Fibroblast of upper back skin (primary cell): ENCODE measurements at regions not wholly inside any gene's neighbourhood (a gene's known extent, or its start where the extent isn't known, plus 50 kb on each side); places are given as distances from the start of the nearest gene placed in this dataset.

Source experiments
- DNase-seq: peaks from one replicate; pipeline ENCODE4 v3.0.0-alpha.2; 2013

GRCh38 chr9:8186560-8186959, 387.0 kb upstream of the DMAC1 start:
- no peak for DNase-seq

DNA sequence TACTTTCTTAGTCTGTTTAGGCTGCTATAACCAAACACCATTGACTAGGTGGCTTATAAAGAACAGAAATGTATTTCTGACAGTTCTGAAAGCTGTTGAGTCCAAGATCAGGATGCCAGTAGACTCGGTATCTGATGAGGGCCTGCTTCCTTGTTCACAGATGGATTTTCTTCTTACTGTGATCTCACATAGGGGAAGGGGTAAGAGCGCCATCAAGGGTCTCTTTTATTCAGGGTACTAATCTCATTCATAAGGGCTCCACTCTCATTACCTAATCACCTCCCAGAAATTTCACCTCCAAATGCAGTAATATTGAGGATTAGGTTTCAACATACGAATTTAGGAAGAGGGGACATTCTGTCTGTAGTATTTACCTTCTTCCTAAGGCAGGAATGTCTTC, 384.0 kb upstream of the DMAC1 start:
- DNase-seq: no peak

- no peak for DNase-seq
Measured at GRCh38 chr9:8179381-8180053, 379.9 kb upstream of the DMAC1 start.

DNA sequence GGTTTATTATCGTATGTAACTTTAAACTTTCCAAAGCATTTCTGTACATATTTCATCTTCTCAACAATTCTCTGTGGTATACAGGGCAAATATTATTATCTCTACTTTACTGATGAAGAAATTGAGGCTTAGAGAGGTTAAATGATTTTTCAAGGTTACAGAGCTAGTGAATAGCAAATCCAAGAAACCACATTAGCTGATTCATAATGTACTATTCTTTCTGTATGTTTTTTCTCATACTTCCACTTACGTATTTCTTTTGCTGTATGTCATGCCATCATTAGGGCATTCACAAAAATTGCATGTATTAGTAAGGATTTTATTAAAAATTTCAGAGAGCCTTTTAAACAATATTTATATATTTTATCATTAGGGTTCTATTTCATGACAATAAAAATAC, 372.4 kb upstream of the DMAC1 start:
- no peak for DNase-seq

DNA sequence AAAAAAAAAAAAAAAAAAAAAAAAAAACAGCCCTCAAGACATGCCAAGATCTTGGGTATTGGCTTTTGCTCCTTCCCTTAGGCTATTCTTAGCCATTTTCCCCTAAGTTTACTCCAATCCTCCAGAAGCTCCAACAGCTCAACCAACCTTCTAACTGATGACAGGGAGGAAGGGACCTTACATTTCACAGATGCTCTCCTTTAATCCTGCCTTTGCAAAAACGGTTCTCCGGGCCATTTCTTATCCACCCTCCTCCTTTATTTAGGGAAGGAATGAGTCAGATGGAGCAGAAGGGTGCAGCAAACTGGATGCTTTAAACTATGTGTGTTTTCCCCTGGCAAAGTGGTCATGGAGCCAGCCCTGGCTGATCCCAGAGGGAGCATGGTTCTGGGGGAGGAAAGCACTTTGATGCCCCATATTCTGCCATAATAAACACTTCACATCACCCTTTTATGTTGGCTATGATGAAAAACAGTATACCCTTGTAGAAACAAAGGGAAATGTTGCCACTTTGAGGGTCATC, 369.4 kb upstream of the DMAC1 start:
- no peak for DNase-seq

DNA sequence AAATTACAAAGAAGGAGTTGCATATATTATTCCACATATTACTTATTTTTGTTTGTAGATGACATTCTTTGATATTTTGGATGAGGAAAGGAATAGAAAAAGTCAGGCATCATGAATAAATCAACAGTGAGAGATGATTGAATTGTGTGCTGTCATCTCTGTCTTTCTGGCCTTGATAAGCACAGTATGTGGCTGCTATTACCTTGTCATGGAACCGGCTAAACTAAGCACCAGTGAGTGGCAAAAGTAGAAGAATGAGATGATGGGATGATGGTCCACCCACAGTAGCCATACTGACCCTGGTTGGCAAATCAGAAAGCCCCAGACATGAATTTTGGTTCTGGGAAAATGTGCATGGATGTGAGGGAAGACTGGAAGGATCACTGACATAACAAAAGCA, 361.2 kb upstream of the DMAC1 start:
- no peak for DNase-seq

DNA sequence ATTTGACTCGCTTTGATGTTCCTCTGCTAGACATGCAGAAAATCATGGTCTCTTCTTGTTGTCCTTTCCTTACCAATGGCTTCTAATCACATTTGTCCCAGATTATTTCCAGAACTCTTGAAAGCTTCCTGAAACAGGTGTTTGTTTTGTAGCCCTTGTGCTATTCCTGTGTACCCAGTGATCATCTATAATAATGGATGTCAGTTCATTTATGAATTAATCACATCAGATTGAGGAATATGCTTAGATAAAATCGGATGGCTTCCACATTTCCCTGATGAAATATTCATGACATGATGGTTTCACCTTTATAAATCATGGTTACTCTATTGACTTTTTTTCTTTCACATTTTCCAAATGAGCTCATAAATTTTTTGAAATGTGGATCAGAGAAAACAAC, 359.0 kb upstream of the DMAC1 start:
- DNase-seq: no peak

- DNase-seq: no peak
Measured at GRCh38 chr9:8157683-8158324, 358.2 kb upstream of the DMAC1 start.

DNA sequence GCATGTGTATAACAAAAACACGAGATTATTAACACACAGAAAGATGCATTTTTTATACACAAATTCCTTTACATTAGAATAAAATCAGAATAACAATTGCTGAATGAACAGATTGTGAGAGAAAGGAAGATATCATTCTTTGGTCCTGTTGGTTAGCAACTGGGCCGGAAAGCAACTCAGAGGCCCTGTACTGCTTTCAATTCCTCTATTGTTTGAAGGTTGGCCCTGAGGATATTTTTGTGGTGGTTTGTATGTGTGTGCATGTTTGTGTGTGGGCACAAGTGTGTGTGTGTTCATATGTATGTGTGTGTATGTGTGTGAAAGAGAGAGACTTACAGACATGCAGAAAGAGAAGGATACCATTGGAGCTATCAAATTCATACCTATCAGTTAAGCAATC, 356.8 kb upstream of the DMAC1 start:
- DNase-seq: no peak

GRCh38 chr9:8155706-8156105, 356.1 kb upstream of the DMAC1 start:
- DNase-seq: no peak

GRCh38 chr9:8143677-8144076, 344.1 kb upstream of the DMAC1 start:
- DNase-seq: no peak

GRCh38 chr9:8140557-8140956, 341.0 kb upstream of the DMAC1 start:
- no peak for DNase-seq

GRCh38 chr9:8139756-8140155, 340.2 kb upstream of the DMAC1 start:
- no peak for DNase-seq

- DNase-seq: no peak
Measured at GRCh38 chr9:8136477-8136876, 336.9 kb upstream of the DMAC1 start.

GRCh38 chr9:8134635-8135034, 335.1 kb upstream of the DMAC1 start:
- DNase-seq: no peak

GRCh38 chr9:8133606-8134005, 334.0 kb upstream of the DMAC1 start:
- no peak for DNase-seq

GRCh38 chr9:8115570-8115969, 316.0 kb upstream of the DMAC1 start:
- peak; percentile 1 for DNase-seq

- no peak for DNase-seq
Measured at GRCh38 chr9:8114826-8115225, 315.2 kb upstream of the DMAC1 start.

DNA sequence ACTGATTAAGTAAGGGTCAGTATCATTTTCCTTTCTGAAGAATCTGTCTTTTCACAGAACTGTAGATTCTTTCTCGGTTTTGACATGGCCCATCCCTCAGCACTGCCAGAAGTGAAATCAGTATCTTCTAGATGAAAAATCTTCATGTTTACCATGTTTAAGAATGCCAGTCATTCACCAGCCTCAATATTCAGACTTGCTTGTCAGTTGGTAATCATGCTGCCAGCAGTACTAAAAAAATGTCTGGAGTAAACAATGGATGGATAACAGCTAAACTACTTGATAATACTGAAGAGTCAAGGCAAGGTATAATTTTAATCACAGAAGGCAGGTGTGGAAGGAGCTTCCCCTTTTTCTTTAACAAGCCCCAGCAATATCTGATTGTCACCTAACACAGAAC, 306.8 kb upstream of the DMAC1 start:
- DNase-seq: no peak

GRCh38 chr9:8101607-8102006, 302.0 kb upstream of the DMAC1 start:
- no peak for DNase-seq

DNA sequence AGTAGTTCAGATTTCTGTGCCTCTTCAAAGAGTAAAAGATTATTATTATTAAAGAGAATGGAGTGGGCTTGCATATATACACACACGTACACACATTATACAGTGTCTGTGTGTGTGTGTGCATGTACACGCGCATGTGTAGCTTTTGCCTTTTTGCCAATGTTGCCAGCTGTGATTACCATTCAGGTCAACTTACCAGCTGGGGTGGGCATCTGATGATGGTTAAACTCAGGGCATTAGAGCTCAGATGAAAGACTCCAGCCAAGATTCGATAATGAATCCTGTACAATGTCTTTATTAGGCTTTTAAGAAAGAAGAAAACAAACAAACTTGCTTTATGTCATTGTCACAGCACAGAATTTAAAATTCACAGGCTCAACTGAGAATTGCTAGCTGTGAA, 296.5 kb upstream of the DMAC1 start:
- DNase-seq: no peak

- DNase-seq: no peak
Measured at GRCh38 chr9:8095672-8096086, 296.1 kb upstream of the DMAC1 start.

DNA sequence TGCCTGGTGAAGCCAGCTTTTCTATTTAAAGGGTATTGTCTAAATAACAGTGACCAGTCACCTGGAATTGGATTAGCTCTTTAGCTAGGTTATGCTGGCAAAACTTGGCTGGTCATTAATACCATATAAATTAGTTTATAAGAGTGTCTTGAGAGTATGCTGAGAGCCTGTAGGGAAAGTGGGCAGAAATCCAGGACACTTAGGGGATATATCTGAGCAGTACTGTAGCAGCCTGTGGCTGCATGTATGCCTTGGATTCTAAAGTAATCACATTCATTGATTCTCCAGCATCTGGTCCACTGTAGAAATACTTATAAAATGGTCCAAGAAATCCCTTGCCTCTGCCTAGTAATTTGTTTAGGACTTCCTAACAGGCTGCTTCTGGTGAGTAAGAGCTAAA, 288.9 kb upstream of the DMAC1 start:
- DNase-seq: no peak

DNA sequence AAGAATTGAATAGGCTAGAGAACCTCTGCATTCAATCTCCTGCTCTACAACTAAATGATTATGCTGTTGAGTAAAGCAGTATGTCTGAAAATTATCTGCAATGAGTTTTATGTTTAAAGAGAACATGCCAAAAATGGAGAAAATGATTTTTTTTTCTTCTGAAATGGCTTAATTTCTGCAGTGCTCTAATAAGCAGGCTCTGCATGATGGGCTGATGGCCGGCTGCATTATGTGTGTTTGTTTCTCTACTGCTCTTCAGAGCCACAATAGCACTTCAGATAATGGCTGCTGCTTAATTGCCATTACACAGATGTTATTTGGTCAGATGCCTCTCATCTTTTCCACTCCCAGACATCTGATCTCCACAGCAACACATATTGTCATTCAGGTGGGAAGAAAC, 286.4 kb upstream of the DMAC1 start:
- DNase-seq: no peak

DNA sequence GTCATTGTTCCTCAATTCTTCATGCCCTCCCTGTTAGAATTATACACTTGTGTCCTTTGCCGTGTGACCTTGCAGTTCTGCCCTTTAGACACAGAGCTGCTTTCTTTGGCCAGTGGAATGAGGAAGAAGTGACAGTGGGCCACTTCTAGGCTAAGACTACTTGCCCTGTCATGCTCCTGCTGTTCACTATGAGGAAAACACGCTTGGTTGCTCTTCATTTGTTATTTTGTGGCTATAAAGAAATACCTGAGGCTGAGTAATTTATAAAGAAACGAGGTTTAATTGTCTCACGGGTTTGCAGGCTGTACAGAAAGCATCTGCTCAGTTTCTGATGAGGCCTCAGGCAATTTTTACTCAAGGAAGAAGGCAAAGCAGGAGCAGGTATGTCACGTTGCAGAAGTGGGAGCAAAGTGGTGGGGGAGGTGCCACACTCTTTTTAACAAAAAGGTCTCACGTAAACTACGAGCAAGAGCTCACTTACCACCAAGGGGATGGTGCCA, 279.1 kb upstream of the DMAC1 start:
- DNase-seq: no peak
